WTC11 (cell line): ENCODE measurements at regions not wholly inside any gene's neighbourhood (a gene's known extent, or its start where the extent isn't known, plus 50 kb on each side); places are given as distances from the start of the nearest gene placed in this dataset.

ENCODE experiments used
- ATAC-seq: fragments of 200-7000 bp; cut with Tn5 transposase; 2 replicates; pipeline ENCODE4 v1.10.0; 2021; ENCODE audit warnings: mild to moderate bottlenecking, moderate library complexity
- CTCF ChIA-PET: fragments of 300-600 bp; sonication (Branson Sonifier 250); formaldehyde crosslinking; loops from one replicate; lab custom pipeline; 2021; ENCODE audit warnings: antibody characterized with exemption; lab: Charles Lee
- POLR2A ChIA-PET: fragments of 350-600 bp; sonication (Branson Sonifier 250); formaldehyde crosslinking; loops from one replicate; lab custom pipeline; 2021; ENCODE audit warnings: antibody characterized with exemption; lab: Charles Lee
- DNase-seq: peaks from one replicate; pipeline ENCODE4 v3.0.0; 2021; ENCODE audit warnings: low spot score
- H3K27ac Mint-ChIP-seq: 2 replicates; pipeline ENCODE4 v1.8.0; 2021; ENCODE audit warnings: mixed read lengths
- H3K27me3 Mint-ChIP-seq: 2 replicates; pipeline ENCODE4 v1.8.0; 2021; ENCODE audit warnings: low read depth, mild to moderate bottlenecking, moderate library complexity, mixed read lengths
- H3K36me3 Mint-ChIP-seq: 2 replicates; pipeline ENCODE4 v1.8.0; 2021; ENCODE audit warnings: mixed read lengths
- H3K4me1 Mint-ChIP-seq: 2 replicates; pipeline ENCODE4 v1.8.0; 2022; ENCODE audit warnings: mixed read lengths
- H3K4me3 Mint-ChIP-seq: 2 replicates; pipeline ENCODE4 v1.8.0; 2021; ENCODE audit warnings: mild to moderate bottlenecking, moderate library complexity, mixed read lengths
- H3K9me3 Mint-ChIP-seq: 2 replicates; pipeline ENCODE4 v1.8.0; 2021; ENCODE audit warnings: mixed read lengths
- AR ChIP-seq: fragments of 250-450 bp; sonication (Bioruptor Pico); IDR thresholded peaks from 2 replicates; pipeline ENCODE4 v1.9.0; 2021; ENCODE audit warnings: mild to moderate bottlenecking
- ARID4B ChIP-seq: sonication (generic); formaldehyde crosslinking; IDR thresholded peaks from 2 replicates; pipeline ENCODE4 v1.8.0; 2023; ENCODE audit warnings: missing genetic modification reagents, mild to moderate bottlenecking, borderline replicate concordance
- CDX4 ChIP-seq: fragments of 250-450 bp; sonication (Bioruptor Pico); IDR thresholded peaks from 2 replicates; pipeline ENCODE4 v1.9.0; 2021; ENCODE audit warnings: moderate library complexity, mild to moderate bottlenecking, inconsistent platforms, borderline replicate concordance
- ELF4 ChIP-seq: sonication (generic); formaldehyde crosslinking; IDR thresholded peaks from 2 replicates; pipeline ENCODE4 v1.8.1; 2022; ENCODE audit warnings: low read depth, mild to moderate bottlenecking, moderate library complexity, missing genetic modification reagents
- FOXK1 ChIP-seq: sonication (generic); formaldehyde crosslinking; IDR thresholded peaks from 2 replicates; pipeline ENCODE4 v1.8.0; 2022; ENCODE audit warnings: mild to moderate bottlenecking, moderate library complexity, missing genetic modification reagents
- GTF2I ChIP-seq: fragments of 250-450 bp; sonication (Bioruptor Pico); conservative IDR thresholded peaks from 2 replicates; pipeline ENCODE4 v1.4.0; 2021; ENCODE audit warnings: mild to moderate bottlenecking
- PREB ChIP-seq: sonication (generic); formaldehyde crosslinking; IDR thresholded peaks from 2 replicates; pipeline ENCODE4 v1.8.1; 2022; ENCODE audit warnings: mild to moderate bottlenecking, missing genetic modification reagents, moderate library complexity, borderline replicate concordance
- RELA ChIP-seq: sonication (generic); formaldehyde crosslinking; IDR thresholded peaks from 2 replicates; pipeline ENCODE4 v1.8.1; 2022; ENCODE audit warnings: missing genetic modification reagents, mild to moderate bottlenecking, borderline replicate concordance
- SOX15 ChIP-seq: fragments of 250-450 bp; sonication (Bioruptor Pico); IDR thresholded peaks from 2 replicates; pipeline ENCODE4 v1.9.0; 2021; ENCODE audit warnings: mild to moderate bottlenecking
- TCF7 ChIP-seq: sonication (generic); formaldehyde crosslinking; IDR thresholded peaks from 2 replicates; pipeline ENCODE4 v1.8.0; 2022; ENCODE audit warnings: mild to moderate bottlenecking, low read depth, missing genetic modification reagents, moderate library complexity
- USF1 ChIP-seq: sonication (generic); formaldehyde crosslinking; IDR thresholded peaks from 2 replicates; pipeline ENCODE4 v1.8.0; 2022; ENCODE audit warnings: mild to moderate bottlenecking, missing genetic modification reagents
- ZBTB21 ChIP-seq: sonication (generic); formaldehyde crosslinking; IDR thresholded peaks from 2 replicates; pipeline ENCODE4 v1.8.1; 2023; ENCODE audit warnings: mild to moderate bottlenecking, missing genetic modification reagents, borderline replicate concordance
- ZNF138 ChIP-seq: sonication (generic); formaldehyde crosslinking; conservative IDR thresholded peaks from 2 replicates; pipeline ENCODE4 v1.8.1; 2022; ENCODE audit warnings: mild to moderate bottlenecking, moderate library complexity, missing genetic modification reagents
- ZNF219 ChIP-seq: sonication (generic); formaldehyde crosslinking; IDR thresholded peaks from 2 replicates; pipeline ENCODE4 v1.8.0; 2023; ENCODE audit warnings: missing genetic modification reagents, mild to moderate bottlenecking, borderline replicate concordance
- ZNF317 ChIP-seq: sonication (generic); formaldehyde crosslinking; IDR thresholded peaks from 2 replicates; pipeline ENCODE4 v1.8.1; 2023; ENCODE audit warnings: low read depth, mild to moderate bottlenecking, moderate library complexity, missing genetic modification reagents, borderline replicate concordance
- ZNF416 ChIP-seq: fragments of 250-450 bp; sonication (Bioruptor Pico); IDR thresholded peaks from 2 replicates; pipeline ENCODE4 v1.9.0; 2021; ENCODE audit warnings: mild to moderate bottlenecking, inconsistent platforms
- ZNF423 ChIP-seq: fragments of 250-450 bp; sonication (Bioruptor Pico); IDR thresholded peaks from 2 replicates; pipeline ENCODE4 v2.1.2; 2022; ENCODE audit warnings: mild to moderate bottlenecking, moderate library complexity
- TF ChIP-seq, protein P1 (sequence below): sonication (generic); formaldehyde crosslinking; IDR thresholded peaks from 2 replicates; pipeline ENCODE4 v1.8.1; 2023; ENCODE audit warnings: mild to moderate bottlenecking, moderate library complexity, missing genetic modification reagents
- TF ChIP-seq, protein P2 (sequence below): fragments of 250-450 bp; sonication (Bioruptor Pico); IDR thresholded peaks from 2 replicates; pipeline ENCODE4 v1.8.0; 2021; ENCODE audit warnings: mild to moderate bottlenecking
- TF ChIP-seq, protein P3 (sequence below): sonication (generic); formaldehyde crosslinking; IDR thresholded peaks from 2 replicates; pipeline ENCODE4 v1.8.0; 2023; ENCODE audit warnings: mild to moderate bottlenecking, missing genetic modification reagents

DNA sequence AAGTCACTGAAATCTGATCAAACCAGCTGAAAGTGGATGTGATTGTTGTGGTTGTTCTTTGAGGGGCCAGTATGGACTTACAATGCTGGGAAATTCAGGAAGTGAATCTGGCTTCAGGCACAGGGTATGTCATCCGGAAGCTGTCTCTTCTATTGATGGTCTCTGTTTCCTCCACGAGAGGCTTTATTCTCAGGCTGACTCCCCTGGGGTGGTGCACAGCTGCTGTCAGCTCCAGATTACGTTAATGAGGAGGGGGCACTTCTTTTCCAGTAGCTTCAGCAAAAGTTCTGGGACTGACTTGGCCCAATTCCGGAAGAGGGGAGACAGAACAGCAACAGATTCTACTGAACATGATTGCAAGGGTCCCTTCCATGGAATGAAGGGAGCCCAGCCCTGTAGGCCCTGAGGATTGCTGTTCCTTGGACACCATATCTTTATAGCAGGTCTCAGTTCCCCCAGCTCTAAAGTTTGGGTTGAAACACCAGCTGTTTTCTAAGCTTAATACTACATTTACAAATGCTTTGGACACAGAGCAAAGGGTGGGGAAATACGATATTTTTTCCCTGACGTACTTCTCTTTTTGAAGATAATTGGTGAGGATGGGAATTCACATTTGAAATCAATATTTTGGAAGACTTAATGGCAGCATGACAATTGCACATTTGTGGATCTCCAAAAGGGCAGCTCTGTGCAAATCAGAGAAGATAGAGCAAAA, 400.9 kb downstream of the TSN start (continued):
- TF ChIP-seq AR (CRISPR knock-in tag) (no peak), ELF4 (CRISPR knock-in tag) (no peak), GTF2I (CRISPR knock-in tag) (no peak), FOXK1 (no peak), ZNF423 (CRISPR knock-in tag) (no peak), SOX15 (no peak), ARID4B (no peak), RELA (no peak)
- TF ChIP-seq, protein P1, sequence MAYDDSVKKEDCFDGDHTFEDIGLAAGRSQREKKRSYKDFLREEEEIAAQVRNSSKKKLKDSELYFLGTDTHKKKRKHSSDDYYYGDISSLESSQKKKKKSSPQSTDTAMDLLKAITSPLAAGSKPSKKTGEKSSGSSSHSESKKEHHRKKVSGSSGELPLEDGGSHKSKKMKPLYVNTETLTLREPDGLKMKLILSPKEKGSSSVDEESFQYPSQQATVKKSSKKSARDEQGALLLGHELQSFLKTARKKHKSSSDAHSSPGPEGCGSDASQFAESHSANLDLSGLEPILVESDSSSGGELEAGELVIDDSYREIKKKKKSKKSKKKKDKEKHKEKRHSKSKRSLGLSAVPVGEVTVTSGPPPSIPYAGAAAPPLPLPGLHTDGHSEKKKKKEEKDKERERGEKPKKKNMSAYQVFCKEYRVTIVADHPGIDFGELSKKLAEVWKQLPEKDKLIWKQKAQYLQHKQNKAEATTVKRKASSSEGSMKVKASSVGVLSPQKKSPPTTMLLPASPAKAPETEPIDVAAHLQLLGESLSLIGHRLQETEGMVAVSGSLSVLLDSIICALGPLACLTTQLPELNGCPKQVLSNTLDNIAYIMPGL (CRISPR knock-in tag): no peak
- TF ChIP-seq, protein P2, sequence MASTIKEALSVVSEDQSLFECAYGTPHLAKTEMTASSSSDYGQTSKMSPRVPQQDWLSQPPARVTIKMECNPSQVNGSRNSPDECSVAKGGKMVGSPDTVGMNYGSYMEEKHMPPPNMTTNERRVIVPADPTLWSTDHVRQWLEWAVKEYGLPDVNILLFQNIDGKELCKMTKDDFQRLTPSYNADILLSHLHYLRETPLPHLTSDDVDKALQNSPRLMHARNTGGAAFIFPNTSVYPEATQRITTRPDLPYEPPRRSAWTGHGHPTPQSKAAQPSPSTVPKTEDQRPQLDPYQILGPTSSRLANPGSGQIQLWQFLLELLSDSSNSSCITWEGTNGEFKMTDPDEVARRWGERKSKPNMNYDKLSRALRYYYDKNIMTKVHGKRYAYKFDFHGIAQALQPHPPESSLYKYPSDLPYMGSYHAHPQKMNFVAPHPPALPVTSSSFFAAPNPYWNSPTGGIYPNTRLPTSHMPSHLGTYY (CRISPR knock-in tag): no peak

DNA sequence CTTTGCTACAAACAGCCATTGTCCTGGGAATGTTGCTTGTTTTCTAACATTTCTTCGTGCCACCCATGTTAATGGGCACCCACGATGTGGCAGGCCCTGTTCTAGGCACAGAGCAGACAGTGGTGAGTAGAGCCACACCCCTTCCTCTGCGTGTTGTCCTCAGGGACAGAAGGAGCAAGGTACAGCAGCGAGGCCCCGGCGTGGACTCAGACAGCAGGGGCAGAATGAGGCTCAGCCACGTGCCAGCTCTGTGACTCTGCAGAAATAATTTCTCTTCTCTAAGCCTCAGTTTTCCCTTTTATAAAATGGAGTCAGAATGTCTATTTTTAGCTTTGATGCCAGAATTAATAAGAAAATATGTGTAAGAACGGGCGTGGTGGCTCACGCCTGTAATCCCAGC, 401.7 kb downstream of the TSN start:
- no peak overlapping the region for H3K4me3 Mint-ChIP-seq
- TF ChIP-seq PREB: no peak
- TF ChIP-seq ZNF317: no peak
- TF ChIP-seq ZNF138: no peak
- TF ChIP-seq ZBTB21 (CRISPR knock-in tag): no peak
- no peak for TF ChIP-seq USF1 (CRISPR knock-in tag)
- TF ChIP-seq TCF7 (CRISPR knock-in tag): no peak
- TF ChIP-seq CDX4 (CRISPR knock-in tag): no peak
- TF ChIP-seq, protein P3, sequence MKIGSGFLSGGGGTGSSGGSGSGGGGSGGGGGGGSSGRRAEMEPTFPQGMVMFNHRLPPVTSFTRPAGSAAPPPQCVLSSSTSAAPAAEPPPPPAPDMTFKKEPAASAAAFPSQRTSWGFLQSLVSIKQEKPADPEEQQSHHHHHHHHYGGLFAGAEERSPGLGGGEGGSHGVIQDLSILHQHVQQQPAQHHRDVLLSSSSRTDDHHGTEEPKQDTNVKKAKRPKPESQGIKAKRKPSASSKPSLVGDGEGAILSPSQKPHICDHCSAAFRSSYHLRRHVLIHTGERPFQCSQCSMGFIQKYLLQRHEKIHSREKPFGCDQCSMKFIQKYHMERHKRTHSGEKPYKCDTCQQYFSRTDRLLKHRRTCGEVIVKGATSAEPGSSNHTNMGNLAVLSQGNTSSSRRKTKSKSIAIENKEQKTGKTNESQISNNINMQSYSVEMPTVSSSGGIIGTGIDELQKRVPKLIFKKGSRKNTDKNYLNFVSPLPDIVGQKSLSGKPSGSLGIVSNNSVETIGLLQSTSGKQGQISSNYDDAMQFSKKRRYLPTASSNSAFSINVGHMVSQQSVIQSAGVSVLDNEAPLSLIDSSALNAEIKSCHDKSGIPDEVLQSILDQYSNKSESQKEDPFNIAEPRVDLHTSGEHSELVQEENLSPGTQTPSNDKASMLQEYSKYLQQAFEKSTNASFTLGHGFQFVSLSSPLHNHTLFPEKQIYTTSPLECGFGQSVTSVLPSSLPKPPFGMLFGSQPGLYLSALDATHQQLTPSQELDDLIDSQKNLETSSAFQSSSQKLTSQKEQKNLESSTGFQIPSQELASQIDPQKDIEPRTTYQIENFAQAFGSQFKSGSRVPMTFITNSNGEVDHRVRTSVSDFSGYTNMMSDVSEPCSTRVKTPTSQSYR: no peak
- TF ChIP-seq SOX15: no peak
- TF ChIP-seq ZNF219 (CRISPR knock-in tag): no peak
- TF ChIP-seq ZNF416 (CRISPR knock-in tag): no peak
- DNase-seq (no peak), ATAC-seq (no peak)
- CTCF ChIA-PET: interaction anchor here (1.0 to 2.8 kb wide), 2 partner anchors 12 to 346 kb away, joined by 3 to 11 read pairs; no protein-coding TSS in a partner anchor
- H3K27ac Mint-ChIP-seq: no peak overlapping the region
- no peaks in the 10 kb centered on the region for H3K36me3 Mint-ChIP-seq
- 0 out of 2 replicates have a peak, but pooled peaks cover under 1% of the 10 kb centered on the region for H3K9me3 Mint-ChIP-seq
- peaks cover 12% of the 10 kb centered on the region for H3K4me1 Mint-ChIP-seq
- POLR2A ChIA-PET: no interaction called here
- H3K27me3 Mint-ChIP-seq: no peaks in the 10 kb centered on the region; the same call in 1 of the 2 replicates
